ENCODE measurements at regions not wholly inside any gene's neighbourhood (a gene's known extent, or its start where the extent isn't known, plus 50 kb on each side); places are given as distances from the start of the nearest gene placed in this dataset.

GRCh38 chr11:109267293-109268095, 154.5 kb upstream of the C11orf87 start:
- Histone ChIP-seq H3K4me3 (ENCODE audit: insufficient read depth, low read depth, low read length) (no peak overlapping the region), H3K27me3 (ENCODE audit: control insufficient read depth, insufficient read depth, low read length) (no peaks in the 10 kb centered on the region), H3K36me3 (replicated peaks; ENCODE audit: control insufficient read depth, insufficient read depth, low read length) (no peaks in the 10 kb centered on the region)
- no peak for DNase-seq

GRCh38 chr11:109275931-109276330, 146.1 kb upstream of the C11orf87 start:
- Histone ChIP-seq H3K27me3 (ENCODE audit: control insufficient read depth, insufficient read depth, low read length) (no peaks in the 10 kb centered on the region), H3K4me3 (ENCODE audit: insufficient read depth, low read depth, low read length) (no peak overlapping the region), H3K36me3 (replicated peaks; ENCODE audit: control insufficient read depth, insufficient read depth, low read length) (no peaks in the 10 kb centered on the region)
- no peak for DNase-seq

GRCh38 chr11:109285465-109285864, 136.5 kb upstream of the C11orf87 start:
- no peak for DNase-seq
- Histone ChIP-seq H3K4me3 (ENCODE audit: insufficient read depth, low read depth, low read length) (no peak overlapping the region), H3K36me3 (replicated peaks; ENCODE audit: control insufficient read depth, insufficient read depth, low read length) (no peaks in the 10 kb centered on the region), H3K27me3 (ENCODE audit: control insufficient read depth, insufficient read depth, low read length) (no peaks in the 10 kb centered on the region)

GRCh38 chr11:109291553-109291952, 130.4 kb upstream of the C11orf87 start:
- Histone ChIP-seq H3K4me3 (ENCODE audit: insufficient read depth, low read depth, low read length) (no peak overlapping the region), H3K36me3 (replicated peaks; ENCODE audit: control insufficient read depth, insufficient read depth, low read length) (no peaks in the 10 kb centered on the region), H3K27me3 (ENCODE audit: control insufficient read depth, insufficient read depth, low read length) (no peaks in the 10 kb centered on the region)
- no peak for DNase-seq

GRCh38 chr11:109298865-109299264, 123.1 kb upstream of the C11orf87 start:
- Histone ChIP-seq H3K27me3 (ENCODE audit: control insufficient read depth, insufficient read depth, low read length) (no peaks in the 10 kb centered on the region), H3K36me3 (replicated peaks; ENCODE audit: control insufficient read depth, insufficient read depth, low read length) (no peaks in the 10 kb centered on the region), H3K4me3 (ENCODE audit: insufficient read depth, low read depth, low read length) (no peak overlapping the region)
- no peak for DNase-seq

GRCh38 chr11:109300211-109300610, 121.8 kb upstream of the C11orf87 start:
- H3K27me3 ChIP-seq (ENCODE audit: control insufficient read depth, insufficient read depth, low read length) = no peaks in the 10 kb centered on the region
- no peak for DNase-seq
- no peak overlapping the region for H3K4me3 ChIP-seq (ENCODE audit: insufficient read depth, low read depth, low read length)
- no peaks in the 10 kb centered on the region for H3K36me3 ChIP-seq (replicated peaks; ENCODE audit: control insufficient read depth, insufficient read depth, low read length)

- no peak for DNase-seq
- Histone ChIP-seq H3K4me3 (ENCODE audit: insufficient read depth, low read depth, low read length) (no peak overlapping the region), H3K36me3 (replicated peaks; ENCODE audit: control insufficient read depth, insufficient read depth, low read length) (no peaks in the 10 kb centered on the region), H3K27me3 (ENCODE audit: control insufficient read depth, insufficient read depth, low read length) (no peaks in the 10 kb centered on the region)
Measured at GRCh38 chr11:109302591-109303334, 119.2 kb upstream of the C11orf87 start.

- Histone ChIP-seq H3K4me3 (ENCODE audit: insufficient read depth, low read depth, low read length) (no peak overlapping the region), H3K36me3 (replicated peaks; ENCODE audit: control insufficient read depth, insufficient read depth, low read length) (no peaks in the 10 kb centered on the region), H3K27me3 (ENCODE audit: control insufficient read depth, insufficient read depth, low read length) (no peaks in the 10 kb centered on the region)
- no peak for DNase-seq
Measured at GRCh38 chr11:109303342-109303741, 118.6 kb upstream of the C11orf87 start.

- H3K36me3 ChIP-seq (replicated peaks; ENCODE audit: control insufficient read depth, insufficient read depth, low read length) = no peaks in the 10 kb centered on the region
- DNase-seq = no peak
- no peak overlapping the region for H3K4me3 ChIP-seq (ENCODE audit: insufficient read depth, low read depth, low read length)
- H3K27me3 ChIP-seq (ENCODE audit: control insufficient read depth, insufficient read depth, low read length) = no peaks in the 10 kb centered on the region
Measured at GRCh38 chr11:109304159-109304558, 117.8 kb upstream of the C11orf87 start.

- no peaks in the 10 kb centered on the region for H3K36me3 ChIP-seq (replicated peaks; ENCODE audit: control insufficient read depth, insufficient read depth, low read length)
- no peaks in the 10 kb centered on the region for H3K27me3 ChIP-seq (ENCODE audit: control insufficient read depth, insufficient read depth, low read length)
- no peak overlapping the region for H3K4me3 ChIP-seq (ENCODE audit: insufficient read depth, low read depth, low read length)
- DNase-seq = no peak
Measured at GRCh38 chr11:109305009-109305408, 117.0 kb upstream of the C11orf87 start.

- no peaks in the 10 kb centered on the region for H3K27me3 ChIP-seq (ENCODE audit: control insufficient read depth, insufficient read depth, low read length)
- no peak for DNase-seq
- no peaks in the 10 kb centered on the region for H3K36me3 ChIP-seq (replicated peaks; ENCODE audit: control insufficient read depth, insufficient read depth, low read length)
Measured at GRCh38 chr11:109306322-109306721, 115.7 kb upstream of the C11orf87 start.

GRCh38 chr11:109307366-109307765, 114.6 kb upstream of the C11orf87 start:
- no peaks in the 10 kb centered on the region for H3K27me3 ChIP-seq (ENCODE audit: control insufficient read depth, insufficient read depth, low read length)
- no peak overlapping the region for H3K4me3 ChIP-seq (ENCODE audit: insufficient read depth, low read depth, low read length)
- H3K36me3 ChIP-seq (replicated peaks; ENCODE audit: control insufficient read depth, insufficient read depth, low read length) = no peaks in the 10 kb centered on the region
- DNase-seq = no peak

More at GRCh38 chr11:109306322-109306721, 115.7 kb upstream of the C11orf87 start:
- H3K4me3 ChIP-seq (ENCODE audit: insufficient read depth, low read depth, low read length) = no peak overlapping the region

- no peaks in the 10 kb centered on the region for H3K27me3 ChIP-seq (ENCODE audit: control insufficient read depth, insufficient read depth, low read length)
- H3K36me3 ChIP-seq (replicated peaks; ENCODE audit: control insufficient read depth, insufficient read depth, low read length) = no peaks in the 10 kb centered on the region
- no peak overlapping the region for H3K4me3 ChIP-seq (ENCODE audit: insufficient read depth, low read depth, low read length)
- no peak for DNase-seq
Measured at GRCh38 chr11:109308551-109308950, 113.4 kb upstream of the C11orf87 start.

GRCh38 chr11:109309153-109309552, 112.8 kb upstream of the C11orf87 start:
- H3K27me3 ChIP-seq (ENCODE audit: control insufficient read depth, insufficient read depth, low read length) = no peaks in the 10 kb centered on the region
- no peak for DNase-seq
- no peaks in the 10 kb centered on the region for H3K36me3 ChIP-seq (replicated peaks; ENCODE audit: control insufficient read depth, insufficient read depth, low read length)
- H3K4me3 ChIP-seq (ENCODE audit: insufficient read depth, low read depth, low read length) = no peak overlapping the region

GRCh38 chr11:109317726-109318125, 104.3 kb upstream of the C11orf87 start:
- no peak overlapping the region for H3K4me3 ChIP-seq (ENCODE audit: insufficient read depth, low read depth, low read length)
- no peak for DNase-seq
- H3K36me3 ChIP-seq (replicated peaks; ENCODE audit: control insufficient read depth, insufficient read depth, low read length) = no peaks in the 10 kb centered on the region

More at GRCh38 chr11:109317726-109318125, 104.3 kb upstream of the C11orf87 start:
- no peaks in the 10 kb centered on the region for H3K27me3 ChIP-seq (ENCODE audit: control insufficient read depth, insufficient read depth, low read length)
